M059J (cell line): ENCODE measurements at regions not wholly inside any gene's neighbourhood (a gene's known extent, or its start where the extent isn't known, plus 50 kb on each side); places are given as distances from the start of the nearest gene placed in this dataset.

Source experiments
- DNase-seq: peaks from one replicate; pipeline ENCODE4 v3.0.0-alpha.2; 2012; ENCODE audit warnings: low read depth

GRCh38 chr9:82582693-82583092 lies 480.2 kb downstream of the RASEF start:
- no peak for DNase-seq

- DNase-seq = no peak
Observed at GRCh38 chr9:82583524-82583923, 479.4 kb downstream of the RASEF start.

DNA sequence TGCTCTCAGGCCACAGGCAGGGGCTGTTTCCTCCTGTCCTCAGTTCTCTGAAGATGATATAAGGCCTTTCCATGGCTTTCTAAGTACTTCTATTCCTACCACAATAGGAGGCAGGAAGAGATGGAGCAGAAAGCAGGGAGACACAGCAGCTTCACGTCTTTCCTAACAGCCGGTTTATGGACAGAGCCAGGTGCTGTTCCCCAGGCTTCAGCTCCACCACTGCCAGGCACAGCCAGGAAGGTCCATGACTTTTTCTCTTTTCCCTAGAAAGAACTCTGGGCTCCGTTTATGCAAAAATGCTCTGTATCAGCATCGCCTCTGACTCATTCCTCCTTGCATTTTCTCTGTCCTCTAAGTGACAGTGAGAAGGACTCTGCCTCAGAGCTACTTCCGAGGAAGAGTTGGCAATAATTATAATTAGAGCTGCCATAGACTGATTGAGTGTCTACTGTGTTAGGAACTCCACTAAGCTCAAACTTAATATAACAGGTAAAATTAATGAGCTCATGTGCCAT lies 478.5 kb downstream of the RASEF start:
- DNase-seq = peak; percentile 13

GRCh38 chr9:82586918-82587356 lies 476.0 kb downstream of the RASEF start:
- DNase-seq = no peak

GRCh38 chr9:82588301-82589180 lies 474.4 kb downstream of the RASEF start:
- DNase-seq = no peak

GRCh38 chr9:82590845-82591244 lies 472.1 kb downstream of the RASEF start:
- DNase-seq = no peak

DNA sequence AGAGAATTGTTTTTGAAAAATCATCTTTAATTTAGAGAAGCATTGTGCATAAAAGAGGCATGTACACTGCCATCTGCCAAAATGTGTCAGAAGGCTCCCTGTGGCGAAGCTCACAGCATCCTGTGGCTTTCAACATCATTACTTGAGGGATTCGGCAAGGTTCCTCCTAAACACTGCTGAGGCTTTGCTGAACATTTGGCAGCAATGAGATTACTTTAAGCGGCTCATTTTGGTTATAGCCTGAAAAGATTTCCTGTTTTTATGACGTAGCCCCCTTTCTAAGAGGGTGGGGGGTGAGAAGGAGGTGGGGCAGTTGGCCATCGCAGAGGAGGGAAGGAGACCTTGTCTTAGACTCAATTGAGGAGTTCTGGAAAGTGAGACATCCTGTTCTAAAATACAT lies 469.4 kb downstream of the RASEF start:
- no peak for DNase-seq

GRCh38 chr9:82597241-82598203 lies 465.4 kb downstream of the RASEF start:
- DNase-seq = no peak

GRCh38 chr9:82598241-82599039 lies 464.5 kb downstream of the RASEF start:
- DNase-seq = no peak

DNA sequence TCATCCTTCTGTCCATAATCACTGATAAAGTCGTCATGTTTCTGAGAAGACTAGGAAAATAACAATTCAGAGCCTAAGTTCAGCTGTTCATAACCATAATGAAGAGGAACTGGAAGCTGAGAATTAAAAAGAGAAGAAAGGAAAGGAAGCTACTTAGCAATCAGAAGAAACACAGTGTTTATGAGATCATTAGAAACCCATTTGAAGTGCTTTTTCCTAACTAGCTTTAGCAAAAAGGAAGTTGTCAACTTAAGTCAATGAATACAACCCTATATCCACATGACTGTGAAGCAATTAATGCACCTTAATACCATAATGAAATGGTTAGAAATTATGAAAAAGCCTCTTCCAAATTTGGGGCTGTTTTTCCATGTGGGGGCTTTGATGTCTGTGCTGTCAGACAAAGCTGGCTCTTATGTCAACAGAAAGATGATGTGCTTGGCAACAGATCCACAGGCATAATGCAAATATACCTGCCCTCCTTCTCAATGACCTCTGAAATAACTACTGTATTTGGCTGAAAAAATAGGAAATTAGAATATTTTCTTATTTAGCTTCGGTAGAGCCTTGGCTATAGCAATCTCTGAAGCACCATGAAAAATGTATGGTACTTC lies 463.5 kb downstream of the RASEF start:
- no peak for DNase-seq

- no peak for DNase-seq
Observed at GRCh38 chr9:82600536-82601292, 462.2 kb downstream of the RASEF start.

GRCh38 chr9:82601293-82601771 lies 461.6 kb downstream of the RASEF start:
- no peak for DNase-seq

- no peak for DNase-seq
Observed at GRCh38 chr9:82604947-82605656, 457.8 kb downstream of the RASEF start.

GRCh38 chr9:82605657-82606031 lies 457.3 kb downstream of the RASEF start:
- DNase-seq = no peak

GRCh38 chr9:82606071-82606470 lies 456.9 kb downstream of the RASEF start:
- no peak for DNase-seq

GRCh38 chr9:82606492-82607382 lies 456.2 kb downstream of the RASEF start:
- peak; percentile 65 for DNase-seq

DNA sequence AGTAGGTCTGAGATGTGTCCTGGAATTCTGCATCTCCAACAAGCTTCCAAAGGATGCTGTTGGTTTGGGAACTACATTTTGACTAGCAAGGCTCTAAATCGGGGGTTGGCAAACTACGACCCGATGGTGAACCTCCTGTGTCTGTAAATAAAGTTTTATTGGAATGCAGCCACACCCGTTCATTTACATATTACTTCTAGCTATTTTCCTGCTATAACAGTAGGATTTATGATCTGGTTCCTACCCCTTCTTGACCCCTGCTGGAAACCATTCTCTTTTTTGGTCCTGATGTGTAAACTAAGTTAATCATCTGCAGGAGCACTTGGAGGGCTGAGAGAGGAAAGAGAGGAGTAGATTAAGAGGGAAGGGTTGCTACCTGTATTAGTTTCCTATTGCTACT lies 454.5 kb downstream of the RASEF start:
- DNase-seq = no peak

DNA sequence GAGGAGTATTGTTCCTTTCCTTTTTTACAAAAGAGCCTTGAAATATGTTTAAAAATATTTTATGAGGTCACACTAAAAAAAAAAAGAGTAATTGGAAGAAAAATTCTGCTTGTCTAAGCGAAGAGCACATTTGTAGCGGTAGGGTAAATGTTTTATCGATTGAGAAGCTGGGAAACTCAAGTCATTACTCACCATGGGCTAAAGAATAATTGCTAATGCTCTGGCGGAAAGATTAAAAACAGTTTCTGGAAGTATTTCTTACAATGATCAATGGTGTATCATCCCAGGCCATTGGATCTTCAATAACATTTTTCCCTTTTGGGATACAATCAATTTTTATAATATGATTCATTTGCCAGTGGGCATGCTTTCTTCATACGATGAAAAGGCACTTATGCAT lies 450.0 kb downstream of the RASEF start:
- no peak for DNase-seq
